ENCODE measurements at regions not wholly inside any gene's neighbourhood (a gene's known extent, or its start where the extent isn't known, plus 50 kb on each side); places are given as distances from the start of the nearest gene placed in this dataset.
"Not testable (repeated sequence)": the region's sequence is repeated elsewhere in the genome, so short reads cannot be mapped to it uniquely, and the experiment has no call there.

GRCh38 chr11:104704146-104704830, 194.0 kb downstream of the CASP12 start:
- DNase-seq (ENCODE audit: low read depth in 2 of 2), result no peak

GRCh38 chr11:104700609-104701008, 197.7 kb downstream of the CASP12 start:
- DNase-seq (ENCODE audit: low read depth in 2 of 2), result no peak

DNA sequence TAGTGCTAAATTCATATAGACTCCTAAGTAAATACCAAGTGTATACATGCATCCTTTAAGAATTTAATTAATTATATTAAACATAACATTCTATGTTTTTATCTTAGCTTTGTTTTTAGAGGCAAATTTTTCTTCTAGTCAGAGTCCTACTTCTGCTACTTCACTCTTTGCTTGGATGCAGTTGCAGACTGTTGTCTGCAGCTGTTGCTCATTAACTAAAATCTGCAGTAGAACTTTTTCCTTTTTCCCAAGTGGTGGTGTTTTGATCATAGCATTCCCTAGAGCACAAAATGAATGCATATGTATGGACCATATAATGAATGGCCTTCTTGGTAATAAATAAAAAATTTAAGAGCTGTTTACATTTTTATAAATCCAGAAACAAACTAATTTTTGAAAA, 198.3 kb downstream of the CASP12 start:
- DNase-seq (ENCODE audit: low read depth in 2 of 2), result no peak

- DNase-seq (ENCODE audit: low read depth in 2 of 2), result no peak
Measured at GRCh38 chr11:104695065-104695463, 203.2 kb downstream of the CASP12 start.

DNA sequence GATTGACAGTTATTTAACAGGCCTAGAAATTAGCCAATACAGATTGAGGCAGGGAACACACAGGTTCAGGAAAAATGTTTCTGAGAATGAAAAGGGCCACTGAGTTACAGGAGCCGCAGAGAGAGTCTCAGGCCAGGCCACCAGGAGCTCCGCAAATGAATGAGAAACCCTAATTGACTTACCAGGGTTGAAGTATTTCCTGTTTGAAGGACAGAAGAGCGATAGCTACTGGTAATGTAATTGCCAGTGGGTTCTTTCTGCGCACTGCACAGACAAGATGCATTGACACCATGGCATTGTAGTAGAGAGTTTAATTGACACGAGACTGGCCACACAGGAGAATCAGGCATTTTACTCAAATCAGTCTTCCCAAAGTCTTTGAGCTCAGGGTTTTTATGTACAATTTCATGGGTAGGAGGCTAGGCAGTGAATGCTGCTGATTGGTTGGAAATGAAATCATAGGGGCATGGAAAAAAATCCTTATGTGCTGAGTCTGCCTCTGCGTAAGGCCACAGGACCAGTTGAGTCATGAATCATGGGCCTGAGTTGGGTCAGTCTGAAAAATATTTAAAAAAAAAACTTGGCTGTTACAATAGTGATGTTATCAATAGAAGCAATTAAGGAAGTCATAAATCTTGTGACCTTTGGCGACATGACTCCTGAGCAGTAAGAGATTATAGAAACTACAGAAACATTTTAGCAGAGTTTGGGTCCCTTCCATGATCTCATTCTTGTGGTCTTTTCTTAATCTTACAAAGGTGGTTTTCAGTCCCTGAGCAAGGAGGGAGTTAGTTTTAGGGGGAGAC, 203.8 kb downstream of the CASP12 start:
- no peak for DNase-seq (ENCODE audit: low read depth in 2 of 2)

DNA sequence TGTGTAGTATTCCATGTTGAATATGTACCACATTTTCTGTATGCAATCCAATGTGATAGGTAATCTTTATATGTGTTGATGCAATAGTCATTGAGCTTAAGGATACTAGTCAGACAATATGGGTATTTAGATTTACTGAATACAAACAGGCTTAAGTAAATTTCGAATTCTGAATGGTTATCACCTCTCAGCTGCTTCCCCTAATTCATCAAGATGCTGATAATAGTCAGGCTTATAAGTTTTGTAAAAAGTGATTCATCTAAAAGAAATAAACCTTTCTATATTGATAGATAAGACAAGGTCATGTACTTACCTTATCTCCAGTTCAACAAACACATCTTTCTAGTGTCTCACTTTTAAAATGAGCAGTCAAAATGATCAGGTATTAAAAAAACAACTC, 205.5 kb downstream of the CASP12 start:
- DNase-seq (ENCODE audit: low read depth in 2 of 2), result no peak

GRCh38 chr11:104691129-104691528, 207.1 kb downstream of the CASP12 start:
- DNase-seq (ENCODE audit: low read depth in 2 of 2), result no peak

DNA sequence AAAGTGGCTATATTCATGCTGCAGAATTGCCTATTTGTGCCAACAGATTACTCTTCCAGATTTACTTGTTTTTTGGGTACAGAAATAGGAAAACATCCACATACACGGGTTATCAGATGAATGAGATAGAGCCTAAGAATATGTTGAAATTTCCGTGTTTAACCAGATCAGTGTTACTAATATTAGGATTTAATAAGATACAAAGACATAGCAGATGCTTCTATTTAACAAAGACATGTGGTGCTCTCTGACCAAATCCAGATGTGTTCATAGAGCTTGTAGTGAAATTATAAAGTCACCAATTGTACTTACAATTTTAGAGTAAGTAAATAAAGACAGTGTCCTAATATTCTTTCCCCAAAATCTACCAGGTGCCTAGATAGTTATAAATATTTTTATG, 208.0 kb downstream of the CASP12 start:
- DNase-seq (ENCODE audit: low read depth in 2 of 2), result no peak

DNA sequence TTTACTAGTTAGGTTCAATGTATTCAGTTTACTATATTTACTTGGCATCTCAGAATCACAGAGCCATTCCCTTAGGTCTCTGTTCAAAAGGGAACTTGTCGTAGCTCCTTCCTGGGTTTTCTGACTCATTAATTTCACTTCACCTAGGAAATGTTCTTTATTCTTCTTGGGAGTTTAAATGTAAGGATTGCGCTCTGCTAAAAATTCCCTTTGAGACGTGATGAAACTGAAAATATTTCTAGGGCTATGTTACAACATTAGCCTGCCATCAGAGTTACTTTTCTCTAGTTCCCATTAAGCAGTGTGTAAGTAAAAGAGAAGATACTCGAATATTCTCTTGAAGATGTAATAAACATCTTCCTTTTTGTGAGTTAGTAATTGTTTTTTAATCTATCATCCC, 209.5 kb downstream of the CASP12 start:
- no peak for DNase-seq (ENCODE audit: low read depth in 2 of 2)

DNA sequence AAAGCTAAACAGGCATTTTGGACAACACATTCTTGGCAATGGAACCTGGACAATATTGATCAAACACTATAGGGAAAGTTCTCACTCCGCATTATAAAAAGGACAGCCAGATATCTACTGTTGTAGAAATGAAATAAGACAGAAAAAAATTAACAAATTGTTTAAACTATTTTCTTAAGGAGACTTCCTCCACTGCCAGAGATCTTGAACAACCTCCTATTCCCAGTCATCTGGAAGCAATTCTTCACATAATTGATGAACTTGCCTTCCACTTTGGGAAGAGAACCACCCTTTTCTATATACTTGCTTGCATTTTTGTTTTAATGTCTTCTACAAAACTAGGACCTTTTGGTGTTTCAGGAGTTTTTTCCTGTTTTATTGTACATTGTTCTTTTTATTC, 216.1 kb downstream of the CASP12 start:
- no peak for DNase-seq (ENCODE audit: low read depth in 2 of 2)

- DNase-seq (ENCODE audit: low read depth in 2 of 2), result no peak
Measured at GRCh38 chr11:104679258-104679657, 219.0 kb downstream of the CASP12 start.

GRCh38 chr11:104678408-104678807, 219.9 kb downstream of the CASP12 start:
- no peak for DNase-seq (ENCODE audit: low read depth in 2 of 2)

- DNase-seq (ENCODE audit: low read depth in 2 of 2), result not testable (repeated sequence)
Measured at GRCh38 chr11:104677069-104677468, 221.2 kb downstream of the CASP12 start.

DNA sequence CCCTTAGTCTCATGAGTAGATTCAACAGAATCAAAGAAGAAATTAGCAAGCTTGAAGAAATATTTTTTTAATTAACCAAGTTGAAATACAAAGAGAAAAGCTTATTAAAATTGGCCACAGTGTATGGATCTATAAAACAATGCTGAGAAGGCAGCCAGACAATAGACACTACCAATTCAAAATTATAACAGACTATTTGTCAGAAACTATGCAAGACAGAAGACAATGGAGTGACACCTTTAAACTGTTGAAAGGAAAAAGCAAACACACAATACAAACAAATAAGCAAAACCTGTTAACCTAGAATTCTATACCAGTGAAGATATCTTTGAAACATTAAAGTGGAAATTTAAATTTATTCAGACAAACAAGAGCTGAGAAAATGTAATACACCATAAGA, 225.4 kb downstream of the CASP12 start:
- no peak for DNase-seq (ENCODE audit: low read depth in 2 of 2)

- DNase-seq (ENCODE audit: low read depth in 2 of 2), result no peak
Measured at GRCh38 chr11:104668797-104669463, 229.3 kb downstream of the CASP12 start.

DNA sequence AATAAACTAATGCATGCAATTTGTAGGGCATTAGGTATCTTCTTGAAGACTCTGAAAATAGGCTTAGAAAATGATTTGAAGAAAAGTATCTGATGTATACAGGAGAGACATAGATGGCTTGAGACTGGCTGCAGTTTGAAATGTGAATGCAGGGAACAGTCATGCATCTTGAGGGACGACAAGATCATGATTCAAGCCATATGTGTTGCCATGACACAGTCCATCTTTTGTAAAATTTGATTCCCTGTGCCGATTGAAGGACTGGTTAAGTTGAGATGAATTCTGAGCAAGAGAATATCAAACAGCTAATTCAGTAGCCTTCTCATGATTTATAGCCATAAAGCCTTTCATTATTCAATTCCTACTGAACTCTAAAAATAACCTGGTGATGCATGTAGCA, 231.6 kb downstream of the CASP12 start:
- DNase-seq (ENCODE audit: low read depth in 2 of 2), result no peak

- DNase-seq (ENCODE audit: low read depth in 2 of 2), result no peak
Measured at GRCh38 chr11:104665641-104666040, 232.6 kb downstream of the CASP12 start.

DNA sequence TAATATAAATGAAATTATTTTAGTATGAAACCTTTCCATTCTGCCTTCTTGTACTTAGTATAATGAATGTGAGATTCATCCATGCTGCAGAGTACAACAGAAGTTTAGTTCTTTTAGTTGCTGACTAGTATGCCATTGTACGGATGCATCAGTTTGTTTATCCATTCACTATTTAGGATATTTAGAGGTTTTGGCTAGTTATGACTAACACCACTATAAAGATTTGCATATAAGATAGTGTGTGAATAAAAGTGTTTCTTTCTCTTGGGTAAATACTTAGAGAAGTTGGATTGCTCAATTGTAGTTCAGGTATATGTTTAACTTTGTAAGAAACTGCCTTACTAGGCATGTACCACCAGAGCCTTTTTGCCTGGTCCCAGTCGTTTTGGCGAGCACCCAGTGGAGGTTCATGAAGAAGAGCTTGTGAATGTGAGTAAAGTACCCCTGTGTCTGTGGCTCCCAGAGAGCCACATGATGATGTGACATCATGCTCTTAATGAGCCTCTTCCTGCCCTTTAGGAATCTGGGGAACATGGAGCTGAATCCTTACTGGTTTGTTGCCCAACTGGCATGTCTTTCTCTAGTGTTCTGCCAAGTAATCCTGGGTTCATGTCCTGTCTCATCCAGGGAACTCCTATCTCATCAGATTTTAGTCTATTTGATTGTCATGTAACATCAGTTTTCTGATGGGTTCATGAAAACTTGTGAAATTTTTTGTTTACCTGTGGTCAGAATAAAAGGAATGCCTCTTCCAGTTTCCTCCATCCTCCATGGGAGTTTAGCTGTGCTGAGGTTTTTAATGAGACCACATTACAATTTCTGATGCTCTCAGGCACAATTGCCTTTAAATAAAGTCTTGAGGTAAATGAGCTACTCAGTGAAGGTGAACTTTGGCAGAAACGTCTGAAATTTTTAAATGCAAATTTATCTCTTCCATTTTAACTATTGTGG, 234.8 kb downstream of the CASP12 start:
- no peak for DNase-seq (ENCODE audit: low read depth in 2 of 2)

DNA sequence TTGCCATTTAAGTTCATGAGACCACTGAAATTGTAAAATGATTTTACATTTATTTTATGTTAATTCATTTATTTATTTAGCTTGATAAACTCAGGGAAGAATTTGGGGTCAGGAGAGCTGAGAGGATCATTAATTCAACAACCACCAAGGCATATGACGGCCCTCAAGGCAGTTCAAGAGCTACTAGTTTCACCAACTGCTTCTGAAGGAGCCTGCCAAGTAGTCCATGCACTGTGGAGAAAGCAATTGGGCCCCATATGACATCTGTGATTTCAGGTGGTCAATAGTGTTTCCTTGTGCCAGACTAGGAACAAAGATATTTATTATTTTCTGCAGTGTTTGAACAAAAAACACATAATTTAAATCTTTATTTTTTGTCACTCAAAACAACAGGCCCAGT, 236.4 kb downstream of the CASP12 start:
- DNase-seq (ENCODE audit: low read depth in 2 of 2), result no peak

DNA sequence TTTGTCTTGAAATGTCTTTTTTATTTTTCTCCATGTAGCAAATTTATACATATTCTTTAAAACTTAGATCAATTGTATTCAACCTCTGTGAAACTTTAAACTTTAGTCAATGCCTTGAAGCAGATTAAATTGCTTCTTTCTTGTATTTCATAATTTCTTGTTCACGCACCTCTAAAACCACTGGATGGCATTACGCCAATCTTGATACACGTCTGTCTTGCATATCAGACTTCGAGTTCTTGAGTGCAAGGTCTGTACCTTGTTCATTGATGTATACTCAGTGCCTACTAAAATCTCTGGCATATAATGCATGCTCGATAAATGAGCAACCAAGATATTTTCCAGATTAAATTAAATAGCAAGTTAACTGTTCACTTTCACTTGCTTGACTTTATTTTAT, 236.8 kb downstream of the CASP12 start:
- no peak for DNase-seq (ENCODE audit: low read depth in 2 of 2)

DNA sequence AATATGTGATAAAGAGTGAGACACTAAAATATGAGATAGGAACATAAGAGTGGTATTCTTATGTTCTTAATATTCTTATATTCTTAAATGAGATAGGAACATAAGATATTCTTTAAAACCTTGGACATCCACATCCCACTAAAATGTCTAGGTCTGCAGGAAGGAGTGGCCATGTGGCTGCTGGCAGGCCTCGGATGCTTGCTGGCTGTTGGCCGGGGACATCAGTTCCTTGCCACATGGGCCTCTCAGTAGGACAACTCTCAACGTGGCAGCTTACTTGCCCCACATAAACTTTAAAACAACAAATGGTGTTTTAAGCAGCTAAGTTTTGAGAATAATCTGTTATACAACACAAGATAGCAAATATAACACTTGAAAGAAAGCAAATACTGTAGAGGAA, 240.1 kb downstream of the CASP12 start:
- no peak for DNase-seq (ENCODE audit: low read depth in 2 of 2)

- DNase-seq (ENCODE audit: low read depth in 2 of 2), result no peak
Measured at GRCh38 chr11:104657083-104657482, 241.2 kb downstream of the CASP12 start.
